Loucy (cell line): ENCODE measurements at regions not wholly inside any gene's neighbourhood (a gene's known extent, or its start where the extent isn't known, plus 50 kb on each side); places are given as distances from the start of the nearest gene placed in this dataset.
A peak's percentile ranks its signal among the peaks of the same experiment; 100 is the strongest.
"Not testable (repeated sequence)": the region's sequence is repeated elsewhere in the genome, so short reads cannot be mapped to it uniquely, and the experiment has no call there.

Experiments used
- H2AFZ ChIP-seq: fragments of 200-600 bp; sonication (generic); 2 replicates; pipeline ENCODE4 v1.6.0; 2016; ENCODE audit warnings: antibody characterized with exemption, mild to moderate bottlenecking, low read length, moderate library complexity
- H3F3A ChIP-seq: fragments of 200-600 bp; 2 replicates; pipeline ENCODE4 v1.6.0; 2016; ENCODE audit warnings: antibody characterized with exemption, low read depth, mild to moderate bottlenecking
- H3K27me3 ChIP-seq: fragments of 200-600 bp; sonication (generic); 2 replicates; pipeline ENCODE4 v1.6.1; 2014; ENCODE audit warnings: low read length, mild to moderate bottlenecking; ENCODE audit not compliant: insufficient read depth, poor library complexity, severe bottlenecking
- H3K36me3 ChIP-seq: fragments of 200-600 bp; sonication (generic); 2 replicates; pipeline ENCODE4 v1.6.1; 2016; ENCODE audit warnings: low read length; ENCODE audit not compliant: insufficient read depth
- H3K4me1 ChIP-seq: fragments of 200-600 bp; sonication (generic); 2 replicates; pipeline ENCODE4 v1.5.1; 2014; ENCODE audit warnings: low read length, mild to moderate bottlenecking; ENCODE audit not compliant: insufficient read depth, poor library complexity, severe bottlenecking
- H3K4me2 ChIP-seq: fragments of 200-600 bp; sonication (generic); 2 replicates; pipeline ENCODE4 v1.6.0; 2014; ENCODE audit warnings: antibody characterized with exemption, low read length, low read depth, mild to moderate bottlenecking; ENCODE audit not compliant: poor library complexity, severe bottlenecking
- H3K4me3 ChIP-seq: fragments of 200-600 bp; sonication (generic); 2 replicates; pipeline ENCODE4 v1.5.1; 2014; ENCODE audit warnings: low read length, mild to moderate bottlenecking, mixed read lengths; ENCODE audit not compliant: poor library complexity, severe bottlenecking
- H3K79me2 ChIP-seq: fragments of 200-600 bp; sonication (generic); 2 replicates; pipeline ENCODE4 v1.6.1; 2014; ENCODE audit warnings: low read length; ENCODE audit not compliant: insufficient read depth
- H3K9ac ChIP-seq: fragments of 200-600 bp; sonication (generic); 2 replicates; pipeline ENCODE4 v1.6.0; 2014; ENCODE audit warnings: mild to moderate bottlenecking, low read depth, low read length, moderate library complexity; ENCODE audit not compliant: poor library complexity, severe bottlenecking
- H3K9me2 ChIP-seq: fragments of 200-600 bp; sonication (generic); replicated peaks from 2 replicates; pipeline ENCODE4 v1.6.1; 2016; ENCODE audit warnings: low read depth, low read length, mixed read lengths
- H3K9me3 ChIP-seq: fragments of 200-600 bp; sonication (generic); 2 replicates; pipeline ENCODE4 v1.6.1; 2014; ENCODE audit warnings: mild to moderate bottlenecking, antibody characterized with exemption, low read length, low read depth; ENCODE audit not compliant: insufficient read depth
- H4K20me1 ChIP-seq: fragments of 200-600 bp; sonication (generic); 2 replicates; pipeline ENCODE4 v1.6.0; 2014; ENCODE audit warnings: antibody characterized with exemption, low read length, mild to moderate bottlenecking; ENCODE audit not compliant: insufficient read depth, poor library complexity, severe bottlenecking

DNA sequence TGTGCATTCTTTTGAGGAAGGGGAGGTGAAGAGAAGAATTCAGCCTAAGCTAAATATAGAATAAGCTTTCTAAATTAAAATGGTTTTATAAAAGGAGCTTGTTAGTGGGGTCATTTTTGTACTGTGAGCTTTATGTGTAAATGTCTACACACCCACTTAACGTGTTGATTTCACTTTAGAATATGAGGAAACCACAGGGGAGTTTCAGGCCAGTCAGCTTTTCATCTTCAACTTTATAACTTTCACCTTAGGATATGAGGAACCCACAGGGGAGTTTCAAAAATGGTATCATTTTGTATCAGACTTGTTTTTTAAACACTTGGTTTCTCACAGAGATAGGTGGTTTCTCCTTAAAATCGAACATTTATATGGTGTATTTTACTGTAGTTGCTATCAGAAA is 120.7 kb upstream of the NIPA1 start:
- Histone ChIP-seq H3K9ac (peak overlapping the region; percentile 74), H3K4me3 (peak overlapping the region; percentile 76), H3K4me2 (peak overlapping the region; percentile 76), H2AFZ (peak overlapping the region; percentile 88; the same call in 1 of the 2 replicates)
- not testable (repeated sequence) for H3F3A ChIP-seq, H4K20me1 ChIP-seq, H3K9me3 ChIP-seq, H3K79me2 ChIP-seq, H3K4me1 ChIP-seq, H3K36me3 ChIP-seq, H3K9me2 ChIP-seq, H3K27me3 ChIP-seq

DNA sequence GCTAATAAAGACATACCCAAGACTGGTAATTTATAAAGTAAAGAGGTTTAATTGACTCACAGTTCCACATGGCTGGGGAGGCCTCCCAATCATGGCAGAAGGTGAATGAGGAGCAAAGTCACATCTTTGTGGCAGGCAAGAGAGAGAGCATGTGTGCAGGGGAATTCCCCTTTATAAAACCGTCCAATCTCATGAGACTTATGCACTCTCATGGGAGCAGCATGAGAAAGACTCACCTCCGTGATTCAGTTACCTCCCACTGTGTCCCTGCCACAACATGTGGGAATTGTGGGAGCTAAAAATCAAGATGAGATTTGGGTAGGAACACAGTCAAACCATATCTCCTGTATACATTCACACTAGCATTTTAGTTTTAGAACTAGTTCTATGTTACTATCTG is 101.7 kb upstream of the NIPA1 start:
- H3K27me3 ChIP-seq, H3K9me3 ChIP-seq, H3K4me1 ChIP-seq: not testable (repeated sequence)

DNA sequence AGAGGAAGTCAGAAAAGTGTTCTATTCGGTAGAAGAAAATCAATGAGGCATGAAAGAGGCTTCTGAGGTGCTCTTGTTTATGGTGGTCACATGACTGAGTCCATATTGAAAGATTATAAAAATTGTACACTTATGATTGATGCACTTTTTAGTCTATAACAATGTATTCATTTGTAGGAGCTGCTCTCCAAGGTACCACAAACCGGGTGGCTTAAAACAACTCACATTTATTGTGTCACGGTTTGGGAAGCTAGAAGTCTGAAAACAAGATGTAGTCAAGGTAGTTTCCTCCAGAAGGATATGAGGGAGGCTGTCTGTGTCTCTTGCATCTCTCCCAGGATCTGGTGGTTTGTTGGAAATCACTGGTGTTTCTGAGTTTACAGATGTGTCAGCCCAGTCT is 86.6 kb upstream of the NIPA1 start:
- not testable (repeated sequence) for H3K4me1 ChIP-seq, H3K4me2 ChIP-seq, H3K4me3 ChIP-seq, H2AFZ ChIP-seq, H4K20me1 ChIP-seq, H3K27me3 ChIP-seq, H3K9me3 ChIP-seq, H3K9me2 ChIP-seq, H3K9ac ChIP-seq, H3K79me2 ChIP-seq, H3F3A ChIP-seq, H3K36me3 ChIP-seq

More for the DNA sequence above, 101.7 kb upstream of the NIPA1 start:
- H3K36me3 ChIP-seq, H2AFZ ChIP-seq, H3K79me2 ChIP-seq, H3F3A ChIP-seq, H3K4me3 ChIP-seq, H3K4me2 ChIP-seq, H3K9ac ChIP-seq, H4K20me1 ChIP-seq, H3K9me2 ChIP-seq: not testable (repeated sequence)

DNA sequence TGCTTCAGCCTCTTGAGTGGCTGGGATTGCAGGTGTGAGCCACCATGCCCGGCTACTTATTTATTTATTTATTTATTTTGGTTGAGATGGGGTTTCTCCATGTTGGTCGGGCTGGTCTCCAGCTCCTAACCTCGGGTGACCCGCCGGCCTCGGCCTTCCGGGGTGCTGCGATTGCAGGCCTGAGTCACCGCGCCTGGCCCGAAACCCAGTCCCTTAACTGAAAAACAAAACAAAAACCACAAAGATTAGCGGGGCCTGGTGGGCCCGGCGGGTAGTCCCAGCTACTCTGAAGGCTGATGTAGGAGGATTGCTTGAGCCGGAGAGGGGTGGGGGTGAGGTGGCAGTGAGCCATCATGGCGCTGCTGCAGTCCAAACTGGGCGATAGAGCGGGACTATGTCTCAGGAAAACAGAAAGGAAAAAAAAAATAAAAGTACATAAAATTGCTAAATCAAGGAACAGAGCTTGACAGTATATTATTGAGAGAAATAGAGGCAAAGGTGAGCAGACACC is 75.6 kb upstream of the NIPA1 start:
- not testable (repeated sequence) for H3K9me3 ChIP-seq, H3F3A ChIP-seq, H3K9ac ChIP-seq, H3K36me3 ChIP-seq, H3K79me2 ChIP-seq, H3K4me1 ChIP-seq, H3K4me3 ChIP-seq, H2AFZ ChIP-seq, H4K20me1 ChIP-seq, H3K4me2 ChIP-seq, H3K9me2 ChIP-seq, H3K27me3 ChIP-seq

DNA sequence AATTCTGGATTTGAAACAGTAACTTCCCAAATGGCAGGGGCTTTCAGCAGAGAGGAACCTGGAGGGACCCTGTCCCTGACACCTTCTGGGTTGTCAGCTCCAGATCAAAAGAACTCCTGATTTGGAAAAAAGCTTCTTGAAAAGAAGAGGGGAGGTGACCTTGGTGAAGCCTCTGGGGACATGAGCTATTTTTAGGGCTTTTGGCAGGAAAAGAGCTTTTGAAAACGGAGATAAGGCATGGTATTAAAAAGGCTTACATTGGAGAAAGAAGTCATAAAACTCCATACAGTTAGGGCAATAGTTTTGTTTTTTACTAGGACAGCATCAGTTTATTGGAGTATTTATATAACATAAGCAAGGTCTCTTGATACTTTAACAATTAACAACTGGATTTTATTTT is 72.5 kb upstream of the NIPA1 start:
- H3K27me3 ChIP-seq, H3K4me2 ChIP-seq: not testable (repeated sequence)

DNA sequence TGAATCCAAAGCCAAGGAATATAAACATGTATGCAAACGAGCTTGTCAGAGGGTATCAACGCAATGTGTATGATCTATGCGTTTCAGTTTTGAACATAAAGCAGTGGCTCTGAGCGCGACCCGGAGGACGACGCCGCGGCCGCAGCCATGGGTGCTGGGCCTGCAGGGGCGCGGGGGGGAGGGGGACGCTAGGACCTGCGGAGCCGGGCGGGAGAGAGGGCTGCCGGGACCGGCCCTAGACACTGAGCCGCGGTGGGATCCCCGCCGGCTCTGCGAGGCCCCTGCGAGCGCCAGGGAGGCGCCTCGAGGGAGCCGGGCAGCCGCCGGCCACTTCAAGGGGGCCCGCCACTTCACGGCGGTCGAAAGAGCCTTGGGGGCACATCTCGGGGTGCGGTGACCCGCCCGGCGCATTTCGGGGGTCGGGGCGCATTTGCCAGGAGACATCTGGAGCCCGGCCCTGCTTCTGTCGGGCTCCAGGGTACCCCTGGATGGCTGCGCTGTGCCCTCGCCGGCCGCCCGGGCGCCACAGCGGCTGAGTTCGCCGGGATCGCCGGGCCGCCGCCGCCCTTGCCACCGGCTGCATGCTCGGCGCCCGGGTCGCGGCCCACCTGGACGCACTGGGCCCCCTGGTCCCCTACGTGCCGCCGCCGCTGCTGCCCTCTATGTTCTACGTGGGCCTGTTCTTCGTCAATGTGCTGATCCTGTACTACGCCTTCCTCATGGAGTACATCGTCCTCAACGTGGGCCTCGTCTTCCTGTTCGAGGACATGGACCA is 71.9 kb upstream of the NIPA1 start:
- not testable (repeated sequence) for H4K20me1 ChIP-seq, H3K4me3 ChIP-seq, H3F3A ChIP-seq, H3K9ac ChIP-seq, H3K4me2 ChIP-seq, H3K9me2 ChIP-seq, H3K4me1 ChIP-seq, H2AFZ ChIP-seq, H3K79me2 ChIP-seq, H3K27me3 ChIP-seq, H3K9me3 ChIP-seq, H3K36me3 ChIP-seq

More for the DNA sequence above, 72.5 kb upstream of the NIPA1 start:
- not testable (repeated sequence) for H3K36me3 ChIP-seq, H3K9me2 ChIP-seq, H4K20me1 ChIP-seq, H3K9ac ChIP-seq, H3F3A ChIP-seq, H3K4me1 ChIP-seq, H2AFZ ChIP-seq, H3K9me3 ChIP-seq, H3K79me2 ChIP-seq, H3K4me3 ChIP-seq

DNA sequence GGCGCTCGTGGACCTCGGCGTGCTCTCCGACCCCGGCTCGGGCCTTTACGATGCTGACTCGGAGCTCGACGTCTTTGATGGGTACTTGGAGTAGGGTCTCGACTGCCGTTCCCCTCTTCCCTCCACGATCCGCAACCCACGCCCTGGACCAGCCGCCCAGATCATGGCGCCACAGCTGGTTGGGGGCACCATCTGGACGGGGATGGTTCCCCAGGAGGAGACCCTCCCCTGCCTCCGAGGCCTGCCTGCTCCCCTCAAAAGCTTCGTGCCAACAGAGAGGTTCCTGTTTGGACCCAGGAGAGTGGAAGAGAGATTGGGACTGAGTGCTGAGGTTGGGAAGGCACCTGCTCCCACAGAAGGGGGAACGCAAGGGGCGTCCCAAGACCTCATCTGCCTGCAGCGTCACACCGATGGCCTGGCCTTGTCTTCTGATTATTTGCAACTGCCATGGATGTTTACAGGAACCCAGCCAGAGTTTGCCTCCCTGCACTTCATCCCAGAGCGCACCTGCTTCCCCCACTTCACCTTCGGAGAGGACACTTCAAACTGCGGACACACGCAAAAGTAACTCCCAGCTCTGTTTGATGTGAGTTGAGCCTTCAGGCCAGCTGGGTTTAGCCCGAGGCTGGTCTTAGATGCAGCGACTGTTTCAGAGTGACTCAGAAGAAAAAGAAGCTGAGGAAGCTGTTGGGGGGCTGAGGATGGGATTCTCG is 71.2 kb upstream of the NIPA1 start:
- H3K4me1 ChIP-seq, H3K9me2 ChIP-seq, H3F3A ChIP-seq, H4K20me1 ChIP-seq, H3K36me3 ChIP-seq, H3K4me2 ChIP-seq, H3K9ac ChIP-seq, H3K79me2 ChIP-seq, H3K27me3 ChIP-seq, H3K9me3 ChIP-seq, H3K4me3 ChIP-seq, H2AFZ ChIP-seq: not testable (repeated sequence)
